GM13976 (cell line): ENCODE measurements at regions not wholly inside any gene's neighbourhood (a gene's known extent, or its start where the extent isn't known, plus 50 kb on each side); places are given as distances from the start of the nearest gene placed in this dataset.

Experiments used
- DNase-seq: peaks from one replicate; pipeline ENCODE4 v3.0.0; 2012; ENCODE audit warnings: low spot score
- CTCF ChIP-seq: IDR thresholded peaks from 2 replicates; pipeline ENCODE4 v1.5.1; 2012; ENCODE audit warnings: borderline replicate concordance, mild to moderate bottlenecking; ENCODE audit not compliant: insufficient read depth; ENCODE audit errors: extremely low read depth, missing control alignments, control extremely low read depth
- in situ Hi-C: fragments of 300-500 bp; cut with MboI; formaldehyde crosslinking; loops from one replicate; pipeline ENCODE4 v1.12.0; 2022; ENCODE audit warnings: low sequenced_read_pairs, mixed read lengths, inconsistent platforms; ENCODE audit not compliant: unreplicated experiment

GRCh38 chr18:5619376-5619775, 75.6 kb upstream of the EPB41L3 start:
- in situ Hi-C loops, result loop anchor here (25.0 kb wide), 1 partner anchor 918 kb away; no protein-coding TSS in a partner anchor
- no peak for DNase-seq
- TF ChIP-seq CTCF, result no peak

DNA sequence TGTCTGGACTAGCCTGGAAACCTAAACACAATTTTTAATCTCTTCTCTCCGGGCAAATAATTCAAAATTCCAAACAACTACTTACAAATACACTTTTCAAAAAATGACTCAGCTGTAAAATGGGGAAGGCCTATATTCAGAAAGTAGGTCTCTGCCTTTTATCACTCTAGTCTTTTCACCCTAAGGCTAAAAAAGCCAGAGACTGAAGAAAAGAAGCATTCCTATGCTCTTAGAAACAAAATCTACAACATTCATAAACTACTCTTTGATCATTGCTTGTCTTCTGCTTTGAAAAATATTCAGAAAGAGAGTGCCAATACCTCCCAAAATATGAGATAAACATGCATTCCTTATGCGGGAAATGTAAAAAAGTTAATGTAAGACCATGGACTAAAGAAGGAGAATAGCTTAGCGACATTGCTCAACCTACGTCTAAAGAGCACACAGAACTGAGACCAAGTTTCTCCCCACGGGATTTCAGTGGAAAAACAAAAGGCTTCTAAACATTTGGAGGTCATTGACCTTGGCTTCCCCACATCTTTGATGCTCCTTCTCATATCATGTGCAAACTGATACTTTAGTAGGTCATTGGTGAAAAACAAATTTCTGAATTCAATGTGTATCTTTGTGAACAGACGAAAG, 74.4 kb upstream of the EPB41L3 start:
- in situ Hi-C loops, result loop anchor here (25.0 kb wide), 1 partner anchor 919 kb away; no protein-coding TSS in a partner anchor
- no peak for TF ChIP-seq CTCF
- no peak for DNase-seq

GRCh38 chr18:5611221-5611620, 67.4 kb upstream of the EPB41L3 start:
- TF ChIP-seq CTCF, result no peak
- in situ Hi-C loops, result loop anchor here (25.0 kb wide), 1 partner anchor 926 kb away; no protein-coding TSS in a partner anchor
- DNase-seq, result no peak

GRCh38 chr18:5608846-5609245, 65.0 kb upstream of the EPB41L3 start:
- no peak for TF ChIP-seq CTCF
- in situ Hi-C loops, result loop anchor here (25.0 kb wide), 1 partner anchor 928 kb away; no protein-coding TSS in a partner anchor
- DNase-seq, result no peak

DNA sequence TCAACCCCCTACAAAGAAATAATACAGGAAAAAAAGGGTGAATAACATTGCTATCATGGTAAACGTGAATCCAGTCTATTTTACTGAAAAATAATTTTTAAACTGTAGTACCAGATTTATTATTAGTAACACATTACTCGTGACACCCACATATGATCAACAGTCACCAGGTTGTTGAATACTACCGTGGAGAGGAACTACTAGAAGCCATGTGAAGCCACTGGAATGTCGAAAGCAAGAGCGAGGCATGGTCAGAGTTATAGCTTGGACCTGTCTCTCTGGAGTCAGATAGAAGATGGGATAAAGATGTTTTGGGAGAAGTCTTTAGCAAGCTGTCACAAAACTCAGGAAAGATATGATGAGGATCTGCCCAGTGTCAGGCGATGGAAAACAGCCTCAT, 63.2 kb upstream of the EPB41L3 start:
- DNase-seq, result no peak
- no peak for TF ChIP-seq CTCF
- in situ Hi-C loops, result loop anchor here (25.0 kb wide), 1 partner anchor 930 kb away; no protein-coding TSS in a partner anchor

DNA sequence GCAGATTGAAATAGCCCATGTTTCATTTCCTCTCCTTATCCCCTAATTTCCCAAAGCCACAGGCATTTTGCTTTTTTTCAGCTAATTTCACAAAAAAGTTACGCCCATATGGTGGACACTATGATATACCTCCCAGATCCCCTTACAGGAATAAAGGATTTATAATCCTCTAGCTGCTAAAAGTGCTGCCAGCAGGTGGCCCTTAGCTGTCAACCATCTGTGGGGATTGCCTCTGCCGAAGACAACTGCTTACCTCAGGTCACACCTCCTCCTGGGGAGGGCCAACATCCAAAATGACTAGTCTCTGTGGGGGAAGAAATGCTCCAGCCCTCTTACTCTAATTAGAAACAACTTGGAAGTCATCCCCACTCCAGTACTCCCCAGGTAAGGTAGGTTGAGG, 61.0 kb upstream of the EPB41L3 start:
- in situ Hi-C loops, result loop anchor here (25.0 kb wide), 1 partner anchor 933 kb away; no protein-coding TSS in a partner anchor
- no peak for TF ChIP-seq CTCF
- no peak for DNase-seq
